ENCODE measurements at regions not wholly inside any gene's neighbourhood (a gene's known extent, or its start where the extent isn't known, plus 50 kb on each side); places are given as distances from the start of the nearest gene placed in this dataset.
A peak's percentile ranks its signal among the peaks of the same experiment; 100 is the strongest.

DNA sequence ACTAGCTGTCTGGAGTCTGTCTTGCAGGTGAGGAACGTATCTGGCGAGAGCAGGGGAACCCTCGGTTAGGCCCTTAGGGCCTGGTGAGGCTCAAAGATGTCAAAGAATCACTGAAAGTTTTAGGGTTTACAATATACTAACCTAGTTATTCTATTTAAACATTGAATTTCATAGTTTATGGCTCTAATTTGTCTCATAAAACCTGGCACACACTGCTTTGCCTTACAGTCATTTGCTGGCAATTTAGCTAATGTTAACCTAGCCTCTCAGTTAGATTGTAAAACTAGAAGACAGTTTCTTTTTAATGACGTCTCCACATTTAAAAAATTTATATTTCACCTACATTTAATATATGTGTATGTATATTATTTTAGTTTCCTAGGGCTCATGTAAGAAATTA is 89.6 kb upstream of the DOCK10 start:
- DNase-seq: no peak

DNA sequence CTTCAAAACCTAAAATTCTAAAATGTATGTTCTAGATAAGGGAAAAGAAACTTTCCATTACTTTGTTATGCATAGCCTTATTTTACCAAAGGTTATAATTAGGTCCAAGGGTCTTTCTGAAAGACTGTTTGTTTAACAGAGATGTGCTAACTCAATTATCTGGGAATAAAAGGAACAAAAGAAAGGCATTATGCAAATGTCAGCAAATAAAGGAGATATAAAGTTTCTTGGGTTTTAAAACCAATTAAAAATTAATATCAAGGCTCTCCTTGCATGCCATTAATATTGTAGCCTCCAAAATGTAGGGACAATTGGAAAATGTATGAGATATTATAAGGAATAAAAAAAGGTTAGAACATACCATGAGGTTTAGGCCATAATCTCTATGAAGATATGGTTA is 87.8 kb upstream of the DOCK10 start:
- no peak for DNase-seq

DNA sequence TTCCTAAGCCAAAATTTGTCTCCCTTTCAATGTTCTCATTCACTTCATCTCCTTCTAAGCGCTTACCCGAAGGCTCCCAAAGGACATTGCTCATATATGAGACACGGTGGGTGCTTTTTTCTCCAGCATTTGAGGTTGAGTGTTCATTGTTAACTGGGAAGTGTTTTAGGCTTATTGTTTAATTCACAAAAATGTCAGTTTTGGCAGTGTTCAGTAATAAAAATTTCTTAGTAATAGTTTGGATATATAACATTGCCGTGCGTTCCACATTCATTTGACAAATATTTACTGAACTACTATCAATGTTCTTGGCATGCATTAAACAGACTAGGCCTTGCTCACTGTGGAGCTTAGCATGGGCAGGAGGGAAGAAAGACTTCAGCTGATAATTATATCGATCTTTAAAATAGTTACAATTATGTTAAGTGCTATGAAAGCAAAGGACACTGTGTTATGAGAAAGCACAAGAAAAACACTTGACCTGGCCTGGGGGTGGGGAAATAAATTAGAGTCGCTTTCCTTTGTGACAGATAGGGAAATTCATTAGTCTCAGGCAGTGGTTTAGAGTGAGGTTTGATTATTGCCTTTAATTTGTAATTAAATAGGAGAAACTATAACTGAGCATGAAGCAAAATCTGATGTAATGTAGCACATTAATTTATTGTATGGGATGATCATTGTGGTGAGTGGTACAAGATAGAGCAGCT is 82.2 kb upstream of the DOCK10 start:
- no peak for DNase-seq

DNA sequence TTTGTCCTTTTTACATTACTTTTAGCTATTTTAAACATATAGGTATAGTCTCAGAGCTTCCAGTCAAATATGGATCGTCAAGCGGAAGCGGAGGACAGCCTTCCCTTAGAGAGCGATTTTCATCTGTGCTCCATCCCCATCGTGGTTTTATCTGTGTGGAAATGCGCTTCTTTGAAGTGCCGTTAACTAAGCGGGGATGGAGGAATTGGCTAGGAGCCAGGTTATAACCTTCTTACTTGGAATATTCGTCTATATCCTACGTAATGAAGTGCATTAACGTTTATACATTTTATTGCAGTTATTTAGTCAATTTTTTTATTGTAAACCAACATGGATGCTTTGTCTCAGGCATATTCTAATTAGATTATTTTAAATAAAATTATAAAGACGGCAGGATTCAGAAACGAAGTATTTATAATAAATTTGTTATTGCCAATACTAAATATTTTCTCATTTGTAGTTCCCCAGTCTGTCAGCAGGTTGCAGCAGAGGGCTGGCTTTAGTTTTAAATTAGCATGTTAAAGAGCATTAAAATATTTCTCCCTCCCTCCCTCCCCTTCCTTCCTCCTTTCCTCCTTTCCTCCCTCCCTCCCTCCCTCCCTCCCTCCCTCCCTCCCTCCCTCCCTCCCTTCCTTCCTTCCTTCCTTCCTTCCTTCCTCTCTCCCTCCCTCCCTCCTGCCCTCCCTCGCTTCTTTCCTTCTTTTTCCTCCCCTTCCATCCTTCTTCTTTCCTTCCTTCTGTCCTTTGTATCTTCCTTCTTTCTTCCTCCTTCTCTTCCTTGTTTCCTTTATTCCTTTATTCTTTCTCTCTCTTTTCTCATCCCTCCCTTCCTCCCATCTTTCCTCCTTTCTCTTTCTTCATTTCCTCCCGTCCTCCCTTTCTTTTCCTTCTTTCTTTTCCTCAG is 80.6 kb upstream of the DOCK10 start:
- DNase-seq: peak; percentile 28 to 31

DNA sequence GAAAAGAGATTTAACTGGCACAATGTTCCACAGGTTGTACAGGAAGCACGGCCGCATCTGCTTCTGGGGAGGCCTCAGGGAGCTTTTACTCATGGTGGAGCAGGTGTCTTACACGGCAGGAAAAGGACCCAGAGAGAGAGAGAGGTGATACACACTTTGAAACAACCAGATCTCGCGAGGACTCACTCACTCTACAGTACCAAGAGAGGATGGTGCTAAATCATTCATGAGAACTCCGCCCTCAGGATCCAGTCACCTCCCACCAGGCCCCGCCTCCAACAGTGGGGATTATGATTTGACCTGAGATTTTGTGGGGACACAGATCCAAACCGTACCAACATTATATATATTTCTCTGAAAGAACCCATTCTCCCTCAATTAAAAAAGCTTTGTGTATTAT is 79.7 kb upstream of the DOCK10 start:
- peak in 1 of 2 donors; percentile 6 for DNase-seq

DNA sequence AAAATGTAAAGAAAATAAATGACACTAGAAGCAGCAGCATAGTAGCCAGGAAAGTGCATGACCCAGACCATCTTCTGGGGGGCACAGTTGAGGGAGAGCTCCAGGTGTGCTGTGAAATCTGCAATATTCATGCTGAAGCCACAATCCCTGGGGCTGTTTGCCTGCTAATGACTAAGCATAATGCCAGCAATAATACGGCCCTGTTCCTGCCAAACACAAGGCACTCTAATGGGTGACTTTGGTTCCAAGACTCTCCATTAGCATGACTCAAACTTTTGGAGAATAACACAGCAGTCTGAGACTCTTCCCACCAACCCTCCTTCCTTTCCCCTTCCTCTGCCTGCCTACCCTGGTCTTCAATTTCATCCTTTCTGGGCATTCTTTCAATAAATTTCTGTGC is 77.9 kb upstream of the DOCK10 start:
- no peak for DNase-seq

DNA sequence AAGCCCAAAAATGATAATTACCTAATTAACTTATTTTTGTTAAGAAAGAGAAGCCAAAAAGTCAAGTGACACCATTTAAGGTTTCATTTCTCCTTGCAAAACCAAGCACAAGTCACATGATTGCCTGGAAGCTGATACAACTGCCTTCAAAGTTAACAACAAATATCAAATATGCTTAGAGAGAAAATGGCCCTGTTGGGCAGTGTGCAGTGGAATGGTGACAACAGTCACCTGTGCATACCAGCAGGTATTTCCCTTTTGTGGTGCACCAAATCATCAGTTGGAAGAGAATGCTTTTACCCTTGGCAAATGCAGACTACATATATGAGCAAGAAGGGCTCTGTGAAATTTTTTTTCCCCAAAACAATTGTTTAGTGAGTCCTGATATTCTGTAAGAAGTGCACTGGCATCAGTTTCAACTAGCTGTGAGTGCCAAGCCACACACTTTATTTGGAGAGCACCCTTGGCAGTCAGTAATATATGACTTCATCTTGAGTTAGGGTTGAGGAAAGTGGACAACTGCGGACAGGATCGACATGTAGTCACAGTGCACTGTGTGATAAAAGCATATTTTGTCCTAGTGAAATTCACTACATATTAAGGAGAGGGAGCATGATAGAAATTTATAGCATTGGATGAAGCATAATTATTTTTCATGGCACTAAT is 74.9 kb upstream of the DOCK10 start:
- no peak for DNase-seq

DNA sequence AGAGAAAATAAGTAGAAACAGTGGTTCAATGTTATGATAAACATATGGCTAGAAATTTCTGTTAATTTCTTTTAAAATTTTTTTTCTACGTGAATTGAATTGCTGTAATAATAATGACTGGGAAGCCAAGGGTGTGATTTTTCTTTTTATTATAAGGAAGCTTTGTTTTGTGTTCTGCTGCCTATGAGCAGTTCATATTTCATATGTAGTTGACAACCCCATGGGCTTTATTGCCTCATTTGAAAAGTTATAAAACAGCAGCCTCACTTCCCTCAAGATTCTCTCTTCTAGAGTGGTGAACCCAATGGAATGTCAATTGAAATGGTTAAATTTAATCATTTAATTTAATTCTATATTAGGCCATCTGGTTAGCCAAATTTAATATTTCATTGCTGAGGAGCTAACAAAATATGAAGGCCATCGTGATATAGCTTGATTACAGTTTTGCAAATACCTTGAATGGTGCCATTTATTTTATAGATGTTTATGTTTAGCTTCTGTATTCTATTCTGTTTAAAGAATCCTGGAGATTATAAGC is 72.6 kb upstream of the DOCK10 start:
- DNase-seq: no peak

DNA sequence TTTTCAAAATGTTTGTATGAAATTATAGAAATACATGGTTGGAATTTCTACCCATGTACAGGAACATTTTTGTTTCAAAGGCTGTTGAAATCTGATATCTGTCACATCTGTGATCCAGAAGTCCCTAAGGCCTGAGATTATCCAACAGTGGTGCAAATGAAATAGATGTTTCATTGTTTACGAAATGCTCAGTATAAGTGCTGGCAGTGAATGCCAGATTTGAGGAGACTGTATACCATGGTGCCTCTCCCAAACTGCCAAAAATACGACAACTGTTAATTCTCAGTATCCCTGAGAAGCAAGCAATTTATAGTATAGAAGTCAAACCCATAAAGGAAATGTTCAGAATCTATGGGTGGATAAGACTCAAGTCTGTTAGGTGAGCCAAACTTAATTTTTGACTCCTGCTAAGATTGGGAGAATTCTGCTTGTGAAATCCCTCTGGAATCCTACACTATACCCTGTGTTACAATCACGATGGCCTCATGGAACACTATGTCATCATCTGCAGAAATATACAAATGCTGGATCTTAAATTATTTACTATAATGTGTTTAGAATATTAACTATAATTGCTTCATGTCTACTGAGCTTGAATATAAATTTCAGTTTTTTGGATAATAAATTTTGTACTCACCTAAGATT is 71.2 kb upstream of the DOCK10 start:
- no peak for DNase-seq

DNA sequence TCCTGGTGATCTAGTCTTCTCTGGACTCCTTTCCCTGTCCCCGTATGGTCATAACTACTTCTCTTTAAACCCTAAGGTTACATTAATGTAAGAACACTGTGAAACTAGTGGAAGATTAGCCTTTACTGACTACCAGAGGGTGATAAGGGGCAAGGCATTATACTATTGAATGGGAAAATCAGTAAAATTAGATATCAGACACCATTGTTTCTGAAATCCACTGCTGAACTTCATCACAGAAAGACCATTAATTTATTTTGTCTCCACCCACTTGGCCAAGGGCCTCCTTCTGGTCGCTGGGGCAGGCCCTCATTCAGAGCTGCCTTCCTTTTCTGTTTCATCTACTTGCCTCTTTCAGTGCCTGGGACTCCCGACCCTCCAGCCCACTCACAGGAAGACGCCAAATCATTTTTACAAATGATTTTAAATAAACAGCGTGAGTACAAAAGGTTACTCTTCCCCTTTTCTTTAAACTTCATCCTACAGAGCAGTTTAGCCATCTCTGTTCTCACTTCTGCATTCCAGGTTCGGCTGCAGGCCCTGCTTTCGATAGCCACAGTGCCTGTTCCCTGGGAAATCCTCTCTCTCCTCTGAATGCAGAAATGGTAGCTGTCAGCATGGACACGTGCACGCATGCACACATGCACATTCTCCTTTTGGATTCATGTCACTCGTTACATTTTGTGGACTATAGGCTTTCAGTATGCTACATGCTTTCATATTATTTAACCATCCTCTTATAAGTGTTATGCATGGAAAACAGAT is 70.3 kb upstream of the DOCK10 start:
- no peak for DNase-seq

DNA sequence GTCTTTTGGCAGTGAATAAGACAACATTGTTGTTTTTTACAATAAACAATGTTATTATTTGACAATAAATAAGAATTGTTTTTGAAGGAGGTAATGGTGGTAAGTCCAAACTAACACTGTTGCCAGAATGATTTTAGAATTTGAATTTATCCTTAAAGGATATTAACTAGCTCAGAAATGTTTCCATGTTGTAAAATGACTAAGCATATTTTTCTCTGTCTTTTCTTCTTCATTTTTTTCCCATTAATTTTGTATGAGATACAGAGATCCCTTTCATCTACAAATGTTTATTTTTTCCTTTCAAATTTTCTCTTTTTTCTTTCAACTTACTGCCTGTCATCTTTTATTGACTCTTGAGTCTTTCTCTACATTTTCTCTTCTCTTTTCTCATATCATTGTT is 66.5 kb upstream of the DOCK10 start:
- DNase-seq: no peak

DNA sequence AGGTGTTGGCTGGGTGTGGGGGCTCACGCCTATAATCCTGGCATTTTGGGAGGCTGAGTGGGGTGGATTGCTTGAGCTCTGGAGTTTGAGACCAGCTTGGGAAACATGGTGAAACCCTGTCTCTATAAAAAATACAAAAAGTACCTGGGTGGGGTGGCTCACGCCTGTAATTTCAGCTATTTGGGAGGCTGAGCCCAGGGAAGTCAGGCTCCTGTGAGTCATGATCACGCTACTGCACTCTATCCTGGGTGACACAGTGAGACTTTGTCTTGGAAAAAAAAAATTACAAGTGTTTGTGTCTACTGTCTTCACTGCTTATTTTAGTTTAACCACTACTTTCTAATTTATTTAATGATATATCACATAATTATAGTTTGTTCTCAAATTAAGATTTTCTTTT is 62.7 kb upstream of the DOCK10 start:
- DNase-seq: no peak

DNA sequence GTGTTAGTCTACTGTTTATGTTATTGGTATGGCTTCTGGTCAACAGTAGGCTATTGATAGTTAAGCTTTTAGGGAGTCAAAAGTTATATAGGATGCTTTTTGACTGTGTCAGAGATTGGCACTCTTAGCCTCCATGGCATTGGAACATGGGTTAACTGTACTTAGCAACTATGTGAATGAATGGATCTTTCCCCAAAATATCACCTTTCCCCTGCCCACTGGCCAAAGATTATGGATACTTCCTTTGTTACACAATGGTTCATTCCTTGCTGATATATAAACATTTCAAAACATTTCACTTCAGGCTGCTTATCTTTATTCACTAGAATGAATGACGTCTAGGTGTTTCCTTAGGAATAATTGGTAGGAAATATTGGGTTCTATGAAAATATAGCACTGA is 62.1 kb upstream of the DOCK10 start:
- DNase-seq: no peak

DNA sequence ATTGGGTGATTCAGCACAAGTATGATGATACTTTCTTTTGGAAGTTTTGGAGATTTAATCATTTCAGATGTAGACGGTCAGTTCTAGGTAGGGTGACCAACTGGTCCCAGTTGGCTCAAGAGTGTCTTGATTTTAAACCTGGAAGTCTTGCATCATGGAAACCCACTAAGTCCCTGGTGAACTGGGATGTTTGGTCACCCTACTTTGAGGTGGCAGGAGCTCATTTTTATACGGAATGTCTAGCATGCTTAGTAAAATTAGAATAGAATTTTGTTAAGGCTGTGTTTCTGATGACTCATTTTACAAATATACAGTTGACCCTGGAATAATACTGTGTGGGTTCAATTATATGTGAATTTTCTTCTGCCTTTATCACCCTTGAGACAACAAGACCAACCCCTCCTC is 61.5 kb upstream of the DOCK10 start:
- no peak for DNase-seq

DNA sequence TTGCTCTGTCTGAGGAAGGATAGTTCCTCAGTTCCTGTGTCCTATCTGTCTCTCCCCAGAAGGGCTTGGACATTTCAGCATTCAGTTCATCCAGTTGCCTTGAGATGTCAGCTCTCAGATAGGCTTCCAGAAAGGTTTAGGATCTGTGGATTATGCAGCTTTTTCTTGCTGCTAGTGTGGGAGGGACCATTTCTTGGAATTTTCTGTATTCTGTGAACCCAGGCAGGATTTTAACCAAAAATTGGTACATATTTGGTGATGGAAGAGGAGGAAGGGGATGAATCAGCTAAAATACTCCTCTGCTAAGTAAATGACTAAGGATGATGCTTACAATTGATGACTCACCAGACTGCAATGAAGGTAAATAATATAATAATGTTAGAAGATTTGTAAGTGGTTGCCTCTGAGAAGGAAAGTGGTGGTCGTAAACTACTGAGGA is 58.6 kb upstream of the DOCK10 start:
- DNase-seq: no peak

DNA sequence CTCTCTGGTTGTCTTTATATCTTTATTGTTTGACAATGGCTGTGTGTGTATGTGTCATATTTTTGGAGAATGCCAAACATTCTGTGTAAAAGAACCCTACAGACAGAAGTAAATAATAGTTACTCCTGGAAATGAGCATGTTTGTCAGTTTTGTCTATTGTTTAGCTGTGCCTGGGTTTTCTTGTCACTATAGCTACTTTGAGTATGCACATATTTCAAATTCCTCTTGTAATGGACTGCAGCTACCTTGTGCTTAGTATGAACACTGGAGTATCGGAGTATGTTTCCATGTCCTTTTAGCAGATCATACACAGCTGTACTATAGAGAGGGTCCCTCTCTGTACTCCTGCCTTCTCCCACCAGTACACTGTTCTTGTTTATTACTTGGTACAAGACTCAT is 58.0 kb upstream of the DOCK10 start:
- DNase-seq: no peak

DNA sequence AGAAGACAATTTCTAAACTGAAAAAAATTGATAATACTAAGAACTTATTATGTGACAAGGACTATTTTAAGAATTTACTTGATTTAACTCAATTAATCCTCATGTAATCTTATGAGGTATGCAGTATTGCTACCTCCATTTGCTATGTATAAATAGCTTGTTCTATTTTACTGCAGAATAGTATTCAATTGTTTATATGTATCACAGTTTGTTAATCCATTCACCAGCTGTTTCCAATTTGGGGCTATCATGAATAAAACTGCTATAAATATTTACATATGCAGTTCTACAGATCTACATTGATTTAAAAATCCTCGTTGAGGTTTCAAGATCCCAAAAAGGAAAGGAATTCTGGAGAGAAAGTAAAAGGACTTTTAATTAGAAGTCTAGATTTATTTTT is 54.8 kb upstream of the DOCK10 start:
- no peak for DNase-seq
